Germinal center (tissue), 1 donor: ENCODE measurements at regions not wholly inside any gene's neighbourhood (a gene's known extent, or its start where the extent isn't known, plus 50 kb on each side); places are given as distances from the start of the nearest gene placed in this dataset.
"Not testable (repeated sequence)": the region's sequence is repeated elsewhere in the genome, so short reads cannot be mapped to it uniquely, and the experiment has no call there.

Experiments used
- DNase-seq: peaks from one replicate; pipeline ENCODE4 v3.0.0; 2012; ENCODE audit warnings: mixed read lengths, low spot score

GRCh38 chr18:30163573-30163972 lies 879.0 kb downstream of the DSC3 start:
- no peak for DNase-seq

- no peak for DNase-seq
These were observed 882.4 kb downstream of the DSC3 start for GRCh38 chr18:30160124-30160523.

- no peak for DNase-seq
These were observed 891.8 kb downstream of the DSC3 start for GRCh38 chr18:30150586-30151250.

GRCh38 chr18:30149585-30149984 lies 893.0 kb downstream of the DSC3 start:
- DNase-seq, result no peak

GRCh38 chr18:30142870-30143269 lies 899.7 kb downstream of the DSC3 start:
- DNase-seq, result no peak

GRCh38 chr18:30142248-30142647 lies 900.3 kb downstream of the DSC3 start:
- DNase-seq, result no peak

- not testable (repeated sequence) for DNase-seq
These were observed 901.0 kb downstream of the DSC3 start for GRCh38 chr18:30141506-30141905.

- DNase-seq, result no peak
These were observed 902.8 kb downstream of the DSC3 start for GRCh38 chr18:30139631-30140287.

- no peak for DNase-seq
These were observed 906.6 kb downstream of the DSC3 start for GRCh38 chr18:30135938-30136337.

GRCh38 chr18:30134020-30134419 lies 908.5 kb downstream of the DSC3 start:
- DNase-seq, result no peak

- DNase-seq, result no peak
These were observed 909.6 kb downstream of the DSC3 start for GRCh38 chr18:30132959-30133358.

- DNase-seq, result no peak
These were observed 921.1 kb downstream of the DSC3 start for GRCh38 chr18:30121397-30121796.

- no peak for DNase-seq
These were observed 929.1 kb downstream of the DSC3 start for GRCh38 chr18:30113454-30113853.

GRCh38 chr18:30106356-30106755 lies 936.2 kb downstream of the DSC3 start:
- DNase-seq, result no peak

GRCh38 chr18:30103881-30104280 lies 938.7 kb downstream of the DSC3 start:
- DNase-seq, result no peak

GRCh38 chr18:30096796-30097195 lies 945.7 kb downstream of the DSC3 start:
- no peak for DNase-seq

- DNase-seq, result no peak
These were observed 948.0 kb downstream of the DSC3 start for GRCh38 chr18:30094556-30094955.

- no peak for DNase-seq
These were observed 949.2 kb downstream of the DSC3 start for GRCh38 chr18:30093376-30093775.

- no peak for DNase-seq
These were observed 954.1 kb downstream of the DSC3 start for GRCh38 chr18:30088238-30089015.

GRCh38 chr18:30086351-30086750 lies 956.2 kb downstream of the DSC3 start:
- DNase-seq, result no peak

GRCh38 chr18:30081122-30081521 lies 961.4 kb downstream of the DSC3 start:
- no peak for DNase-seq

- DNase-seq, result no peak
These were observed 969.7 kb downstream of the DSC3 start for GRCh38 chr18:30072609-30073385.
